GM12878 (cell line): ENCODE measurements at regions not wholly inside any gene's neighbourhood (a gene's known extent, or its start where the extent isn't known, plus 50 kb on each side); places are given as distances from the start of the nearest gene placed in this dataset.

ENCODE experiments used
- ATAC-seq: fragments of 200-7000 bp; cut with Tn5 transposase; 3 replicates; pipeline ENCODE4 v1.9.1; 2020; ENCODE audit warnings: mild to moderate bottlenecking, moderate library complexity
- BruUV-seq: library from RNA; stranded (reverse); fragments of 400-500 nt; replicated peaks from 2 replicates; lab custom pipeline; 2021; lab: Mats Ljungman, UMichigan
- CTCF ChIA-PET: fragments of 300-600 bp; sonication (Branson Sonifier 250); formaldehyde crosslinking; extraction: SDS; loops from one replicate; lab custom pipeline; 2021; ENCODE audit warnings: inconsistent platforms; lab: Yijun Ruan, JAX
- POLR2A ChIA-PET: fragments of 350-600 bp; formaldehyde crosslinking; extraction: SDS; loops from one replicate; lab custom pipeline; 2021; ENCODE audit warnings: inconsistent platforms; lab: Charles Lee
- RAD21 ChIA-PET: fragments of 300-600 bp; sonication (Branson Sonifier 250); formaldehyde crosslinking; loops from one replicate; lab custom pipeline; 2023; ENCODE audit warnings: antibody characterized with exemption; ENCODE audit not compliant: unreplicated experiment; lab: Charles Lee
- SMC1A ChIA-PET: fragments of 300-600 bp; sonication (Branson Sonifier 250); formaldehyde crosslinking; loops from one replicate; lab custom pipeline; 2023; ENCODE audit not compliant: unreplicated experiment, uncharacterized antibody; lab: Charles Lee
- DNase-seq: peaks from one replicate; pipeline ENCODE4 v3.0.0-alpha.2; 2011; ENCODE audit warnings: low read depth, low spot score
- FAIRE-seq: peaks from 3 replicates; lab custom pipeline; 2011; peaks lifted over from hg19 to GRCh38; lab: Jason Lieb, UNC
- H2AFZ ChIP-seq: 2 replicates; pipeline ENCODE4 v1.6.0; 2011; ENCODE audit warnings: low read depth, low read length, control low read depth; ENCODE audit not compliant: control insufficient read depth
- H3K27ac ChIP-seq: 2 replicates; pipeline ENCODE4 v1.5.1; 2011; ENCODE audit warnings: control low read depth; ENCODE audit not compliant: control insufficient read depth, insufficient read depth
- H3K27me3 ChIP-seq, 2 experiments: replicated peaks in 1 of 2; 2 replicates each; pipeline versions ENCODE4 v1.6.0 to v1.6.1; 2011; ENCODE audit warnings: low read length in 1 of 2; ENCODE audit not compliant: control insufficient read depth in 2 of 2, insufficient read depth in 2 of 2
- H3K36me3 ChIP-seq, 2 experiments: 2 replicates each; pipeline ENCODE4 v1.5.1; 2011; ENCODE audit warnings: low read length in 1 of 2; ENCODE audit not compliant: control insufficient read depth in 2 of 2, insufficient read depth in 2 of 2
- H3K4me1 ChIP-seq: 2 replicates; pipeline ENCODE4 v1.6.1; 2011; ENCODE audit warnings: mild to moderate bottlenecking, low read length, moderate library complexity, mixed read lengths; ENCODE audit not compliant: control insufficient read depth, insufficient read depth
- H3K4me2 ChIP-seq: 2 replicates; pipeline ENCODE4 v1.6.0; 2011; ENCODE audit warnings: control low read depth; ENCODE audit not compliant: control insufficient read depth, insufficient read depth
- H3K4me3 ChIP-seq: fragments of 200-600 bp; sonication (generic); 2 replicates; pipeline ENCODE4 v1.5.1; 2016
- H3K79me2 ChIP-seq: 2 replicates; pipeline ENCODE4 v1.6.0; 2011; ENCODE audit warnings: low read length; ENCODE audit not compliant: control insufficient read depth, insufficient read depth
- H3K9ac ChIP-seq: 2 replicates; pipeline ENCODE4 v1.8.0; 2011; ENCODE audit warnings: low read length, control low read depth, mixed read lengths; ENCODE audit not compliant: control insufficient read depth, insufficient read depth
- H3K9me3 ChIP-seq: replicated peaks from 3 replicates; pipeline ENCODE4 v1.5.1; 2011; ENCODE audit warnings: mild to moderate bottlenecking, low read length; ENCODE audit not compliant: control insufficient read depth, insufficient read depth
- H4K20me1 ChIP-seq: 2 replicates; pipeline ENCODE4 v1.6.0; 2011; ENCODE audit not compliant: control insufficient read depth, insufficient read depth
- FOXK2 ChIP-seq: fragments of 450-650 bp; IDR thresholded peaks from 2 replicates; pipeline ENCODE4 v1.6.1; 2017; ENCODE audit warnings: mild to moderate bottlenecking, moderate library complexity
- KAT2A ChIP-seq: conservative IDR thresholded peaks from 2 replicates; pipeline ENCODE4 v1.6.1; 2011; ENCODE audit warnings: low read depth, low read length; ENCODE audit not compliant: control insufficient read depth
- NFXL1 ChIP-seq: fragments of 450-650 bp; IDR thresholded peaks from 2 replicates; pipeline ENCODE4 v1.6.1; 2017; ENCODE audit warnings: antibody characterized with exemption, mild to moderate bottlenecking, borderline replicate concordance
- NR2C2 ChIP-seq: IDR thresholded peaks from 2 replicates; pipeline ENCODE4 v1.6.1; 2011; ENCODE audit warnings: borderline replicate concordance, low read depth; ENCODE audit not compliant: control insufficient read depth, insufficient read length
- RBBP5 ChIP-seq: fragments of 200-600 bp; sonication (generic); conservative IDR thresholded peaks from 2 replicates; pipeline ENCODE4 v1.6.1; 2016
- REST ChIP-seq: IDR thresholded peaks from 2 replicates; pipeline ENCODE4 v1.6.1; 2012; ENCODE audit warnings: mild to moderate bottlenecking, low read depth, low read length
- SMARCA5 ChIP-seq: fragments of 450-650 bp; IDR thresholded peaks from 2 replicates; pipeline ENCODE4 v1.6.1; 2017; ENCODE audit warnings: mild to moderate bottlenecking
- STAT1 ChIP-seq: fragments of 450-650 bp; conservative IDR thresholded peaks from 2 replicates; pipeline ENCODE4 v1.6.1; 2014; ENCODE audit warnings: antibody characterized with exemption, mild to moderate bottlenecking
- TCF12 ChIP-seq: IDR thresholded peaks from 2 replicates; pipeline ENCODE4 v1.6.1; 2011; ENCODE audit warnings: low read depth, mild to moderate bottlenecking, low read length
- TCF7 ChIP-seq: IDR thresholded peaks from 2 replicates; pipeline ENCODE4 v1.6.1; 2014; ENCODE audit warnings: antibody characterized with exemption, borderline replicate concordance
- WGBS: methylation state at CpG from one replicate; pipeline ENCODE4 v1.1.6; 2016; ENCODE audit warnings: low lambda C conversion rate; ENCODE audit not compliant: insufficient replicate concordance, insufficient coverage; ENCODE audit errors: missing lambda C conversion rate; 5-methylcytosine and 5-hydroxymethylcytosine counted together
- in situ Hi-C: fragments of 300-500 bp; cut with MboI; formaldehyde crosslinking; loops from 9 replicates; pipeline ENCODE4 v1.14.3; 2018; ENCODE audit warnings: mixed read lengths
- intact Hi-C: fragments of 100-400 bp; cut with micrococcal nuclease; formaldehyde crosslinking; loops from one replicate; pipeline ENCODE4 v1.14.2; 2022; ENCODE audit not compliant: unreplicated experiment

DNA sequence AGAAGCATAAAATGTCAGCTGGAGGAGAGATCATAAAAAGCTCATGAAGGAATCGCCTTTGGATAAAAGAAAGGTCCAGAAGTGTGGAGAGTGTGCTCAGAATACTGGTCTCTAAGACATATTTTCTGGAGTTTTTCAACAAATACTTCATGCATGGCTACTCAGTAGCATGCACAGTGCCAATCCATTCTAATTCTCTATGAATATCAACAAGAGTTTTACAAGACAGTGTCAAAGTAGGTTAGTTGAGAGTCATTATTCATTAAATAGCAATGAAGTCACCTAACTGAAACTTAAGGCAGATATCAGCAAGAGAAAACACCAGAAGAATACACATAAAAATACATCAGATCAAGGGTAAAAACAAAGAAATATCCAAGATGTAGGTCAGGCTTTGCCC lies 1243.2 kb upstream of the SLC10A2 start:
- no peak for DNase-seq
- no peak overlapping the region for H2AFZ ChIP-seq
- no peak overlapping the region for H3K9ac ChIP-seq
- no peaks in the 10 kb centered on the region for H3K4me1 ChIP-seq
- RAD21 ChIA-PET: no interaction called here
- CTCF ChIA-PET: no interaction called here
- H4K20me1 ChIP-seq: no peaks in the 10 kb centered on the region
- SMC1A ChIA-PET: interaction anchor here (0.6 kb wide), 1 partner anchor 54 kb away, joined by 3 read pairs; no protein-coding TSS in a partner anchor
- BruUV-seq: no TSS peak
- H3K36me3 ChIP-seq: no peaks in the 10 kb centered on the region
- WGBS: 0% methylated on average over 1 of the region's 1 CpG
- H3K9me3 ChIP-seq: no peaks in the 10 kb centered on the region
- H3K27me3 ChIP-seq: no peaks in the 10 kb centered on the region
- no peak for ATAC-seq
- H3K79me2 ChIP-seq: no peaks in the 10 kb centered on the region
- H3K4me3 ChIP-seq: no peak overlapping the region
- TF ChIP-seq RBBP5: no peak
- TF ChIP-seq STAT1: no peak
- no peak for TF ChIP-seq NFXL1
- TF ChIP-seq TCF7: no peak
- TF ChIP-seq FOXK2: no peak
- TF ChIP-seq REST: no peak
- no peak for TF ChIP-seq NR2C2
- no peak for TF ChIP-seq SMARCA5
- TF ChIP-seq TCF12: no peak
- no peak for TF ChIP-seq KAT2A
- in situ Hi-C loops (no loop called here), intact Hi-C loops (no loop called here)
- no peak for FAIRE-seq
- POLR2A ChIA-PET: no interaction called here
- H3K4me2 ChIP-seq: no peak overlapping the region
- H3K27ac ChIP-seq: no peak overlapping the region
